GM20000 (cell line): ENCODE measurements at regions not wholly inside any gene's neighbourhood (a gene's known extent, or its start where the extent isn't known, plus 50 kb on each side); places are given as distances from the start of the nearest gene placed in this dataset.
"Not testable (repeated sequence)": the region's sequence is repeated elsewhere in the genome, so short reads cannot be mapped to it uniquely, and the experiment has no call there.

ENCODE experiments used
- DNase-seq: peaks from one replicate; pipeline ENCODE4 v3.0.0; 2012; ENCODE audit warnings: low spot score
- CTCF ChIP-seq: IDR thresholded peaks from 2 replicates; pipeline ENCODE4 v1.5.1; 2012; ENCODE audit warnings: mild to moderate bottlenecking, control low read depth; ENCODE audit errors: extremely low read depth, missing control alignments

- TF ChIP-seq CTCF = no peak
- no peak for DNase-seq
Measured at GRCh38 chr4:187491959-187492358, 503.6 kb upstream of the ZFP42 start.

DNA sequence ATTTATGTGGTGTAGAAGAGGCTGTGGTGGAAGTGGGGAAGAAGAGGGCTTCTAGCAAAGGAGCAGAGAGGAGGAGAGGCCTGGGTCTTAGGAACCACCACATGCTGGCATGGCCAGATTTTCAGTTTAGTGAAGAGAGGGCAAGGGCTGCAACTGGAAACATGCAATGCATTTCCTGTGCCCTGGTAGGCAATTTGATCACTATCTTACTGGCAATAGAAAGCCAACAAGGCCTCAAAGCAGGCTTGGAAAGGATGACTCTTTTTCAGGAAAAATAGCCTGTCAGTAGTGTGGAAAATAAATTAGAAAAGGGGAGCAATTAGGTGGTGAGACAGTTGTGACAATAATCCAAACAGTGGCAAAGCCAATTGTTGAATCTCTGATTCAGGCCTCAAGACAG, 501.9 kb upstream of the ZFP42 start:
- TF ChIP-seq CTCF = no peak
- DNase-seq = no peak

DNA sequence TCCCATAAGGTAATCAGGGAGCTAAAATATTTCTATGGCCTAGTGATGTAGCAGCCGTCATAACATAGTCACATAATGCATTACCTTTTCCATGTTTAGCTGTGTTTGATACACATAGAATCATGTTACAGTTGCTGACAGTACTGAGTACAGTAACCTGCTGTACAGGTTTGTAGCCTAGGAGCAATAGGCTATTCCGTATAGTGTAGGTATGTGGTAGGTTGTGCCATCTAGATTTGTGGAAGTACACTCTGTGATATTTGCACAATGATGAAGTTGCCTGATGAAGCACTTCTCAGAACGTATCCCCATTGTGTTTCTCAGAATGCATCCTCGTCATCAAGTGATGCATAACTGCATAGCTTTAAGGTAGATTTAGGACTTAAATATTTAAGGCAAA, 495.6 kb upstream of the ZFP42 start:
- TF ChIP-seq CTCF = no peak
- no peak for DNase-seq

- TF ChIP-seq CTCF = no peak
- DNase-seq = no peak
Measured at GRCh38 chr4:187500796-187501195, 494.8 kb upstream of the ZFP42 start.

GRCh38 chr4:187501731-187502130, 493.8 kb upstream of the ZFP42 start:
- no peak for DNase-seq
- no peak for TF ChIP-seq CTCF

GRCh38 chr4:187504974-187505797, 490.4 kb upstream of the ZFP42 start:
- no peak for TF ChIP-seq CTCF

GRCh38 chr4:187505798-187506141, 489.8 kb upstream of the ZFP42 start:
- not testable (repeated sequence) for DNase-seq

More at GRCh38 chr4:187504974-187505797, 490.4 kb upstream of the ZFP42 start:
- DNase-seq = no peak

DNA sequence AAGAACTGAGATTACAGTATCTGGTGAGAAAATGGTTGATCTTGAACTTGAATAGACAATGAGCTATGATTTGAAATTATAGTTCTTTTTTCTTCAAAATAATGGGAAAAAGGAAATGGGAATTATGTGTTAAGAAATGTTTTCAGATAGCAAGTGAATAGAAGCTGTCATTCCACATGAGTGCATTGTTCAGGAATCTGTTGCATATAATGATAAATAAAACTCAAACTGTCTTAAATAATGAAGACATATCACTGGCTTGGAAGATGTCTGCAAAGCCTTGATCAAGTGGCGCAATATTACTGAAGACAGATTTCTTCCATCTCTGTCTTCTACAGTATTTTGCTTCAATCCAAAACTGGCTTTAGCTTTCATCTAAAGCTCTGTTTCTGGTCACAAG, 479.3 kb upstream of the ZFP42 start:
- no peak for TF ChIP-seq CTCF
- no peak for DNase-seq
